H9 (cell line): ENCODE measurements at regions not wholly inside any gene's neighbourhood (a gene's known extent, or its start where the extent isn't known, plus 50 kb on each side); places are given as distances from the start of the nearest gene placed in this dataset.

Source experiments
- DNase-seq: peaks from one replicate; pipeline ENCODE4 v3.0.0-alpha.2; 2017
- H2AFZ ChIP-seq: one replicate; pipeline ENCODE4 v1.6.1; 2013; ENCODE audit warnings: mild to moderate bottlenecking, low read length, control low read depth, moderate library complexity
- H2AK5ac ChIP-seq: 2 replicates; pipeline ENCODE4 v1.6.1; 2013; ENCODE audit warnings: low read length, control low read depth, mixed read lengths; ENCODE audit not compliant: insufficient read length
- H2BK120ac ChIP-seq: one replicate; pipeline ENCODE4 v1.6.1; 2013; ENCODE audit warnings: low read depth, mild to moderate bottlenecking, low read length, control low read depth, inconsistent platforms; ENCODE audit not compliant: poor library complexity, severe bottlenecking
- H2BK12ac ChIP-seq: 2 replicates; pipeline ENCODE4 v1.6.1; 2013; ENCODE audit warnings: low read length, control low read depth, mixed read lengths, low read depth; ENCODE audit not compliant: insufficient read length
- H2BK15ac ChIP-seq: 2 replicates; pipeline ENCODE4 v1.6.1; 2013; ENCODE audit warnings: low read depth, low read length, control low read depth
- H2BK20ac ChIP-seq: one replicate; pipeline ENCODE4 v1.6.1; 2013; ENCODE audit warnings: low read depth, mild to moderate bottlenecking, low read length, control low read depth, inconsistent platforms; ENCODE audit not compliant: poor library complexity, severe bottlenecking
- H2BK5ac ChIP-seq: 2 replicates; pipeline ENCODE4 v1.6.1; 2013; ENCODE audit warnings: low read length, control low read depth, mixed read lengths; ENCODE audit not compliant: insufficient read length
- H3K14ac ChIP-seq: 2 replicates; pipeline ENCODE4 v1.6.1; 2013; ENCODE audit warnings: low read length, control low read depth; ENCODE audit not compliant: insufficient read depth
- H3K18ac ChIP-seq: 2 replicates; pipeline ENCODE4 v1.6.1; 2013; ENCODE audit warnings: low read depth, mild to moderate bottlenecking, mixed read lengths, low read length, control low read depth; ENCODE audit not compliant: insufficient read length
- H3K23ac ChIP-seq: 2 replicates; pipeline ENCODE4 v1.6.1; 2013; ENCODE audit warnings: low read length, control low read depth, mixed read lengths, low read depth; ENCODE audit not compliant: insufficient read length
- H3K23me2 ChIP-seq: 2 replicates; pipeline ENCODE4 v1.6.1; 2013; ENCODE audit warnings: low read depth, mild to moderate bottlenecking, mixed read lengths, low read length, control low read depth; ENCODE audit not compliant: insufficient read length, poor library complexity, severe bottlenecking
- H3K27ac ChIP-seq: 2 replicates; pipeline ENCODE4 v1.5.1; 2013; ENCODE audit warnings: low read length, control low read depth, mixed read lengths, low read depth; ENCODE audit not compliant: insufficient read length
- H3K27me3 ChIP-seq: 2 replicates; pipeline ENCODE4 v1.6.1; 2013; ENCODE audit warnings: low read length, control low read depth, inconsistent platforms; ENCODE audit not compliant: insufficient read depth
- H3K4ac ChIP-seq: 2 replicates; pipeline ENCODE4 v1.6.1; 2013; ENCODE audit warnings: low read depth, mild to moderate bottlenecking, control low read depth, inconsistent platforms, low read length, moderate library complexity
- H3K4me1 ChIP-seq: 2 replicates; pipeline ENCODE4 v1.6.1; 2013; ENCODE audit warnings: low read length, control low read depth, inconsistent platforms; ENCODE audit not compliant: insufficient read depth
- H3K4me2 ChIP-seq: 2 replicates; pipeline ENCODE4 v1.6.1; 2013; ENCODE audit warnings: low read length, control low read depth, mixed read lengths; ENCODE audit not compliant: insufficient read length, insufficient read depth
- H3K56ac ChIP-seq: 2 replicates; pipeline ENCODE4 v1.6.1; 2013; ENCODE audit warnings: low read depth, mild to moderate bottlenecking, mixed read lengths, low read length, control low read depth; ENCODE audit not compliant: insufficient read length
- H3K79me1 ChIP-seq: 2 replicates; pipeline ENCODE4 v1.6.1; 2013; ENCODE audit warnings: low read depth, mild to moderate bottlenecking, moderate library complexity, low read length, control low read depth, inconsistent platforms; ENCODE audit not compliant: insufficient read depth, poor library complexity, severe bottlenecking
- H3K79me2 ChIP-seq: 2 replicates; pipeline ENCODE4 v1.6.1; 2013; ENCODE audit warnings: low read length, control low read depth, inconsistent platforms; ENCODE audit not compliant: insufficient read depth
- H3K9ac ChIP-seq: 2 replicates; pipeline ENCODE4 v1.6.1; 2013; ENCODE audit warnings: low read length, control low read depth, mixed read lengths; ENCODE audit not compliant: insufficient read length; ENCODE audit errors: extremely low read depth
- H3K9me3 ChIP-seq: one replicate; pipeline ENCODE4 v1.6.1; 2013; ENCODE audit warnings: low read depth, low read length, inconsistent platforms; ENCODE audit not compliant: control insufficient read depth
- H3T11ph ChIP-seq: one replicate; pipeline ENCODE4 v1.6.1; 2013; ENCODE audit warnings: mild to moderate bottlenecking, low read length, control low read depth, inconsistent platforms
- H4K20me1 ChIP-seq: one replicate; pipeline ENCODE4 v1.6.1; 2013; ENCODE audit not compliant: control insufficient read depth, insufficient read length, insufficient read depth
- H4K5ac ChIP-seq: 2 replicates; pipeline ENCODE4 v1.6.1; 2013; ENCODE audit warnings: low read depth, mild to moderate bottlenecking, mixed read lengths, low read length, control low read depth; ENCODE audit not compliant: insufficient read length
- H4K8ac ChIP-seq: replicated peaks from 2 replicates; pipeline ENCODE4 v1.6.1; 2013; ENCODE audit warnings: low read length, control low read depth, mixed read lengths, low read depth; ENCODE audit not compliant: insufficient read length
- H4K91ac ChIP-seq: 2 replicates; pipeline ENCODE4 v1.6.1; 2013; ENCODE audit warnings: low read depth, mild to moderate bottlenecking, moderate library complexity, mixed read lengths, low read length, control low read depth; ENCODE audit not compliant: insufficient read length
- H3K27ac Mint-ChIP-seq, 3 experiments: 2 replicates in 2 of 3; 3 replicates in 1 of 3; pipeline ENCODE4 v1.8.0; 2020 to 2021; ENCODE audit warnings: mixed read lengths in 3 of 3, mild to moderate bottlenecking in 1 of 3, moderate library complexity in 1 of 3
- H3K27me3 Mint-ChIP-seq: 2 replicates; pipeline ENCODE4 v1.8.0; 2021; ENCODE audit warnings: low read depth, mild to moderate bottlenecking, moderate library complexity, mixed read lengths
- H3K36me3 Mint-ChIP-seq, 3 experiments: 2 replicates in 2 of 3; 3 replicates in 1 of 3; pipeline ENCODE4 v1.8.0; 2020 to 2021; ENCODE audit warnings: low read depth in 3 of 3, mixed read lengths in 3 of 3; ENCODE audit not compliant: insufficient read depth in 1 of 3
- H3K4me1 Mint-ChIP-seq, 2 experiments: 2 replicates each; pipeline ENCODE4 v1.8.0; 2020; ENCODE audit warnings: mixed read lengths in 2 of 2
- H3K4me3 Mint-ChIP-seq, 2 experiments: 2 replicates in 1 of 2; 3 replicates in 1 of 2; pipeline ENCODE4 v1.8.0; 2020 to 2021; ENCODE audit warnings: mild to moderate bottlenecking in 2 of 2, mixed read lengths in 2 of 2, moderate library complexity in 1 of 2
- H3K9me3 Mint-ChIP-seq, 2 experiments: 2 replicates in 1 of 2; 3 replicates in 1 of 2; pipeline ENCODE4 v1.8.0; 2020; ENCODE audit warnings: mild to moderate bottlenecking in 2 of 2, mixed read lengths in 2 of 2, moderate library complexity in 1 of 2
- WGBS: extraction: QIAGEN DNeasy Blood & Tissue Kit; methylation state at CpG from one replicate; pipeline ENCODE4 v1.1.7; 2013; ENCODE audit warnings: missing lambda C conversion rate, low lambda C conversion rate, mixed read lengths; ENCODE audit not compliant: insufficient read length; ENCODE audit errors: extremely low coverage; 5-methylcytosine and 5-hydroxymethylcytosine counted together
- TF ChIP-seq, protein P1 (sequence below): fragments of 200-600 bp; sonication (generic); conservative IDR thresholded peaks from 3 replicates; pipeline ENCODE4 v1.8.0; 2021; ENCODE audit warnings: antibody characterized with exemption, mild to moderate bottlenecking

GRCh38 chr6:80714513-80714912 is 608.0 kb downstream of the BCKDHB start:
- TF ChIP-seq, protein P1, sequence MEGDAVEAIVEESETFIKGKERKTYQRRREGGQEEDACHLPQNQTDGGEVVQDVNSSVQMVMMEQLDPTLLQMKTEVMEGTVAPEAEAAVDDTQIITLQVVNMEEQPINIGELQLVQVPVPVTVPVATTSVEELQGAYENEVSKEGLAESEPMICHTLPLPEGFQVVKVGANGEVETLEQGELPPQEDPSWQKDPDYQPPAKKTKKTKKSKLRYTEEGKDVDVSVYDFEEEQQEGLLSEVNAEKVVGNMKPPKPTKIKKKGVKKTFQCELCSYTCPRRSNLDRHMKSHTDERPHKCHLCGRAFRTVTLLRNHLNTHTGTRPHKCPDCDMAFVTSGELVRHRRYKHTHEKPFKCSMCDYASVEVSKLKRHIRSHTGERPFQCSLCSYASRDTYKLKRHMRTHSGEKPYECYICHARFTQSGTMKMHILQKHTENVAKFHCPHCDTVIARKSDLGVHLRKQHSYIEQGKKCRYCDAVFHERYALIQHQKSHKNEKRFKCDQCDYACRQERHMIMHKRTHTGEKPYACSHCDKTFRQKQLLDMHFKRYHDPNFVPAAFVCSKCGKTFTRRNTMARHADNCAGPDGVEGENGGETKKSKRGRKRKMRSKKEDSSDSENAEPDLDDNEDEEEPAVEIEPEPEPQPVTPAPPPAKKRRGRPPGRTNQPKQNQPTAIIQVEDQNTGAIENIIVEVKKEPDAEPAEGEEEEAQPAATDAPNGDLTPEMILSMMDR, result no peak
- Histone ChIP-seq H3K23ac (no peak overlapping the region), H3K4me2 (no peak overlapping the region), H4K20me1 (no peaks in the 10 kb centered on the region), H3K79me1 (no peaks in the 10 kb centered on the region), H3K79me2 (no peaks in the 10 kb centered on the region), H3K4me1 (no peaks in the 10 kb centered on the region), H4K8ac (no peak overlapping the region), H2AFZ (no peak overlapping the region), H3K9ac (no peak overlapping the region), H4K5ac (no peak overlapping the region), H4K91ac (no peak overlapping the region), H3K23me2 (no peaks in the 10 kb centered on the region), H2AK5ac (no peak overlapping the region), H3K14ac (no peak overlapping the region), H3K4ac (no peak overlapping the region), H2BK15ac (no peak overlapping the region), H3K27me3 (no peaks in the 10 kb centered on the region), H3K56ac (no peak overlapping the region), H3K27ac (no peak overlapping the region), H2BK12ac (no peak overlapping the region), H3T11ph (no peak overlapping the region), H3K9me3 (no peaks in the 10 kb centered on the region), H2BK5ac (no peak overlapping the region), H3K18ac (no peak overlapping the region), H2BK20ac (no peak overlapping the region), H2BK120ac (no peak overlapping the region)
- WGBS, result no CpG with 5 or more reads among the region's 6 CpGs
- no peak overlapping the region for H3K4me3 Mint-ChIP-seq
- no peak for DNase-seq
- no peaks in the 10 kb centered on the region for H3K4me1 Mint-ChIP-seq
- H3K9me3 Mint-ChIP-seq, result no peaks in the 10 kb centered on the region
- H3K27ac Mint-ChIP-seq, result no peak overlapping the region
- no peaks in the 10 kb centered on the region; a peak in 1 of 7 replicates for H3K36me3 Mint-ChIP-seq
- no peaks in the 10 kb centered on the region for H3K27me3 Mint-ChIP-seq
